GM19035 (cell line): ENCODE measurements at regions not wholly inside any gene's neighbourhood (a gene's known extent, or its start where the extent isn't known, plus 50 kb on each side); places are given as distances from the start of the nearest gene placed in this dataset.

ENCODE experiments used
- ATAC-seq: cut with Tn5 transposase; IDR thresholded peaks from one replicate; pipeline ENCODE4 v1.9.1; 2021; ENCODE audit not compliant: unreplicated experiment

DNA sequence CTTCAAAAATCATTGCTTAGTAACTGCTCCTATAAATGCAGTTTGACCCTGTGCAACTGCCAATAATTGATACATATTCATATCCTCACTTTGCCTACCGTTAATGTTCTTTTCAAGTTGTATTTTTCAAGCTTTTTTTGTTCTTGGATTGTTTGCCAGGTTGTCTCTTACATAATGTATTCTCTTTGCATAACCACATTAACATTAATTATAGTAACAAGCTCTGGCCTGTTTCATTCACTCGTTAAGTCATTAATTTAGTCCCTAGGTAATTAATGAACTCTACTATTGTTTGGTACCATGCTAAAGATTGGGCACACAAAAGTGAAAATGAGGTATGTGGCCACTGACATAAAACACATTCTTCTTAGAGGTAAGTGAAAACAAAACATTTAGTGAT is 1338.8 kb downstream of the NSUN3 start:
- no peak for ATAC-seq

DNA sequence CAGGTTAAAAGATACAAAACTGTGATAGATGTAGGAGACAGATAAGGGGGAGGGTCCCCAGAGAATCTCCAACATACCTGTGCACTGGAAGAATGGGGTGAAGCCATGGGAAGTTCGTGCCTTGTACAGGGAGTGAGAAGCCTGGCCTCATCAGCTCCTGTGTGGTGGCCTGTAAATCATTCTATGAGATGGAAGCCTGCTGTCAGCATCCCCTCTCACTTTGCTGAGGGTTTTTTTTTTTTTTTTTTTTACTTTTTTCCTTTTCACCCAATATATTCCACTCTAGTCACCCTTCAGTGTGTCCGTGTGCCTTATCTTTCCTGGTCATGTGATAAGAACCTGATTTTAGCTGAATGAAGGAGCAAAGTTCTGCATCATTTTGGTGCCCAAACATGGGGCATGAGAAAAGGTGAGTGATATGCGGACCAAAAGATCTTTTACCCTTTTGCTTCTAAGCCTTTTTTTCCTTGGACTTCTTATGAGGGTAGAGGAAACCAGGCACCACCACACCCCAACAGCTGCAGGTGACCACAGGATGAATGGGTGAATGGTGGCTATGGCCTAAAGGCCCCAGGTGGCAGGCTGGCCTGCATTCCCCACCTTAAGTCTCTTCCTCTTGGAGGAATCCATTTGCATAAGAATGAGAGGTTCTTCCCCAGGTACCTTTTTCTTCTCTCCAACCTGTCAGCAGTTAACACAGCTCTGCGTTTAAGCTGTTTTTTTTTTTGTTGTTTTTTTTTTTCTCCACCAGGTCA is 1345.0 kb downstream of the NSUN3 start:
- no peak for ATAC-seq

DNA sequence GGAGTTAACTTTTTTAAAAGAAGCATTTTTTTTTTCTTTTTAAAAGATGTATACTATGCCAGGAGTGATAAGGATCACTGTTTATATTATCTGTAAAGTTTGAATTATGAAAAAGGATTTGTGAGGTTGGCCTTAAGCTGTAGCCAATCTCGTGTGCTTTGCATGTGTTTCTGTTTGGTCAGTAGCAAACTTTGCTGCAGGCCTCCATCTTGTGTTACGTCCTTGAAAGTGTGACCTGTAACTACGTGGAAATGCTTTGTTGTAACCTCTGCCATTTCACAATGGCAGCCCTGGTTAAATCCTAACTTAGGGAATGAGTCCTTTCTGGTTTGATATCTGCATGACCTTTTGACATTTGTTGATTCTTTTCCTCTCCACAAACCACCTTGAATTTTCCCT is 1345.6 kb downstream of the NSUN3 start:
- ATAC-seq, result no peak

DNA sequence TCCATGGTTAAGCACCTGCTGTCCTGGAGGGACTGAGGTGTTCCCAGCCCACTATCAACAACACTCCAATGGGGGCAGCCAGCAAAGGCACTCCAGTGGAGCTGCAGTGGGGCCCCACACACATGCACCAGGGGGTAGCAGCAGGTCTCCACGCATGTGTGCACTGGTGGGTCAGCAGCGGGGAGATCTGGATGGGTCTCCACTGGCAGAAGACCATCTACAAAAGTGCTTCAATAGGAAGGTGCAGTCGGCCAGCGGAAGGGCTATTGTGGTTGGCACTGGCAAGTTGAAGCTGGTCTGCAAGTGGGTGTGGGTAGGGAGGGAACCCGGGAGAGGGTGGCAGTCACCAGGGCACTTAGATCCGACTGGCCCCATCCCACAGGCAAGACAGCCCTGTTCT is 1355.4 kb downstream of the NSUN3 start:
- ATAC-seq, result no peak

DNA sequence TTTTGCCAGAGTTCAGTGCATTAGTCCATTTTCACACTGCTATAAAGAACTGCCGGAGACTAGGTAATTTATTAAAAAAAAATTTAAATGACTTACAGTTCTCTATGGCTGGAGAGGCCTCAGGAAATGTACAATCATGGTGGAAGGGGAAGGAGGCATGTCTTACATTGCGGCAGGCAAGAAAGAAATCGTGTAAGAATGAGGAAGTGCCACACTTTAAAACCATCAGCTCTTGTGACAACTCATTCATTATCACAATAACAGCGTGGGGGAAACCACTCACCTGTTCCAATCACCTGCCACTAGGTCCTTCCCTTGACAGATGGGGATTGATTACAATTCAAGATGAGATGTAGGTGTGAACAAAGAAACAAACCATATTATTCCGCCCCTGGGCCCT is 1361.4 kb downstream of the NSUN3 start:
- ATAC-seq, result no peak

DNA sequence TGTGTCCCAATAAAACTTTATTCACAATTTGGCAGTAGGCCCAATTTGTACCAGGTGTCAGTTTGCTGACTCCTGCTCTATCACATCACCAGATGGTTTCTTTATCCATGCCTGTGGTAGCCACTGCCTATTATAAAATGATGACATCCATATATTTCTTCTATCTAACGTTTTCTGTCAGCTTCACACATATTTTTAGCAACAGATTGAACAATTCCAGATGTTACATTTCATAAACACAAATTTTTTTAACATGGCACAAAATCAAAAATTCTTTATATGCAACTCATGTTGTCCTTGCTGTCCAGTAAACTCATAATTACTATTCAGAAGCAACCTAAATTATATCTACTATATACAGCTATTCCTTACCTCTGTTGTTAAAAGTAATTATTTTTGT is 1371.6 kb downstream of the NSUN3 start:
- no peak for ATAC-seq

DNA sequence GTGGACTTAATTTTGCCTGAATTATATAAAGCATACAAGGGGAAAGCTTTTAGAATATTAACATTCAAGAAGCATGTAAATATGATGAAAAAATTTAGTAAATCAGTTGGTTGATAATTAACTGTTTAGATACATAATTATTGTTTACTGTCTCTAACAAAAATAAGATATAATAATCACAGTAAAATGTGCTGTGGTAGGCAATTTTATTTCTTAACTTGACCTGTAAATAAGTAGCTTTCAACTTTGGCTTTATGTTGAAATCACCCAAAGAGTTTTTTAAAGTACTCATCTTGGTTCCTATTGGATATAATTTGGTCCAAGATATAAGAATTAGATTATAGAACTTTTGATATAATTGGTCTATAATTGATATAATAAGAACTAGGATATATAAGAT is 1374.5 kb downstream of the NSUN3 start:
- no peak for ATAC-seq

DNA sequence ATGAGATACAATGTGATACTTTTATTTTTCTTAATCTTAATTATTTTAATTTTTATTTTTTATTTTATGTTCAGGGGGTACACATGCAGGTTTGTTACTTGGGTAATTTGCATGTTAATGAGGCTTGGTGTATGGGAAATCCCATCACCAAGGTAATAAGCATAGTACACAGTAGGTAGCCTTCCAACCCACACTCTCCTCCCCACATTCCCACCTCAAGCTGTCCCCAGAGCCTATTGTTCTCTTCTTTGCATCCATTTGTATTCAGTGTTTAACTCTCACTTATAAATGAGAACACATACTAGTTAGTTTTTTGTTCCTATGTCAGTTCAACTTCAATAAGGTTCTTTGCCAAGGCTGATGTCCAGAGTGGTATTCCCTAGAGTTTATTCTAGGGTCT is 1375.4 kb downstream of the NSUN3 start:
- no peak for ATAC-seq

DNA sequence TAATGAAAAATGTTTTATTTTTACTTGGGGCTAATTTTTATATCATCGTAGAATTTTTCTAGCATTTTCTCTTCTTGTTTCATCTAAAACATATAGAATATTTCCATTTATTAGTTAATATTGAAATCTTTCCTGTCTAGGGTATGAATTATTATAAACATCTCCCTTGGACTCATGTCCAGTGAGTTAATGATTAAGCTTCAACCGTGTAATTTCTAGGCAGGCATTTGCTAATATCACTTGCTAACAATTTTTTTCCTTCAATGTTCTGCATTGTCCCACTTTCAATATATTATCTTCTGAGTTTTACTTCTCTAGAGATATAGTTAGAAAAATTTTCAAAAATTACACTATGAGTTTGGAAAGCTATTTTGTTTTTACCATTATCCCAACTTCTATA is 1371.6 kb upstream of the EPHA6 start:
- no peak for ATAC-seq

DNA sequence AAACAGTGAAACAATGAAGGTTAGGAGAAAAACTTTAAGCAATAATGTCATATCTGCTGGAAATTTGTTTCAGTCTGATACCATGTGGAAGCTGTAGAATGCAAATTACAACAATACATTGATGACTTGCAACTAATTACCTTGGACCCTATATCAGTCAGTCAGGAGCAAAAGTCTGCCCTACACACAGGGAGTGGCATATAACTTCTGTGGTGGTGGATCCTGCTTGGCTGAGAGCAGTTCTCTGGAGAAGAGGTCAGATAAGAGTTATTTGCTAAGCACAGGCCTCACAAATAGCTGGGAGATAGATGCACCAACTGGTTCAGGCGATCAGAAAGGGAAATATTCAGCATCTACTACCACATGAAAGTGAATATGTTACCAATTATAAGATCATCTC is 1364.6 kb upstream of the EPHA6 start:
- ATAC-seq, result no peak

DNA sequence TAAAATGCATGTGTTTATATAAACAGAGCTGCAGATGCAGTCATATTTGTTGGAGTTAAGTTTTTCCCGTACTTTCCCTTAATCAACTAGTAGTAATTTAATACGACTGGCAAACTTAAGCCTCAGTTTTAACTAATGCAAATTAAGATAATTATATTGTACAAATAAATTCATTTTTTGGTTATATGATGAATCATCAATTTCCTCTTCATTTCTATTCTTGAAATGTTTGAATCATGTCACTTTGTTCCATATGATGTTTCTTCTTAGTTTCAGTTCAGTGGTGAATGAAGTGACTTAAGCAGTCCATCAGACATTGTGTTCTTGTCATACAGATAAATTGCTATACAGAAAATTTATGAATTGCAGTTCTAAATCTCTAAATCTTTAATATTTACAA is 1361.2 kb upstream of the EPHA6 start:
- no peak for ATAC-seq

DNA sequence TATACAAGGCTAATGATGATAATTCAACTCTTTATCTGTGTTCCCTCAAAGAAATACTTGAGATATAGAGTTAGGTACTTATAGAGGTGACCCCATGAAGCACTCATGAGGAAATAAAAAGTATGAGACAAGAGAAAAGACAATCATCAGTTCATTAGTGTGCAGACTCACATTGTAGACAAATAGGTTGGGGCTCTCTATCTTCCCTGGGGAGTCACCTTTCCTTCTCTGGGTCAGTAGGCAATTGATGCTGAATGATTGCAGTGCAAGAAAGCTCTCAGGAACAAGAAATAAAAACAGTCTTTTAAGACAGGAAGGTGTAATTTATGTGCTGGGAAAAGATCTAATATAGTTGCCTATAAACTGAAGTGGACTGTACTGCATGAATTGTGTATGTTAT is 1357.6 kb upstream of the EPHA6 start:
- no peak for ATAC-seq

DNA sequence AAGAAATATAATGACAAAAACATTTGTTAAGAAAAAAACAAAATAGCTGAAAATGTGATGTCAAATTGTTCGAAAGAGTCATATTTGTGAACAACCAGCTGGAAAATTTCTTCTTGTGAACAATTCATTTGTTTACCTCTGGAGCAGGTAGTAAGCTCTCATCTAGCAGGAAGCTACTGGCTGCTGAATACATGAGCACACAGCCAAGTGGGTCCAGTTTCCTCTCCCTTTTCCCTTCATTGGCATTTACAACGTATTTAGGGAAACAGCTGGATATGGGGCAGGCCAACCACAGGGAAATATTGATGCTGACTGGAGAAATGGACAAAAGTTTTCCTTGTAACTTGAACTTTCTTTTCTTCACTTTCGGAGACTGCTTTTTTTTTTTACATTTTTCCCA is 1354.7 kb upstream of the EPHA6 start:
- ATAC-seq, result no peak

DNA sequence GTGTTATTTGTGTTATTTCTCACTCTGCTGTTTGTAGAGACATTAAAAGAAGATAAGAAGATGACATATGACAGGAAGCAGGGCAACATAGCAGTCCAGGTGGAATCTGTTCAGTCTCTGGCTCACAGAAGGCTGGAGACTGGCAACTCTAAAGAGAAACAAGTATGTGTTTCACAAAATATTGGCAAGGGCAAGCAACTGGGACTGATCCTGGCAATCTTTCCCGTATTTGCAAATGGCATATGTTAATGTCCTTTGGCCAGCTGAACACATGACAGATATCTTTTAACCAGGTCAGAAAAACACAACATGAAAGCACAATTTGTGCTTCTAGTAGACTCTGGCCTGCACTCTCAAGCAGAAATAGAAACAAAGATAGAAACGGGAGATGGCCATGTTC is 1354.1 kb upstream of the EPHA6 start:
- ATAC-seq, result no peak

DNA sequence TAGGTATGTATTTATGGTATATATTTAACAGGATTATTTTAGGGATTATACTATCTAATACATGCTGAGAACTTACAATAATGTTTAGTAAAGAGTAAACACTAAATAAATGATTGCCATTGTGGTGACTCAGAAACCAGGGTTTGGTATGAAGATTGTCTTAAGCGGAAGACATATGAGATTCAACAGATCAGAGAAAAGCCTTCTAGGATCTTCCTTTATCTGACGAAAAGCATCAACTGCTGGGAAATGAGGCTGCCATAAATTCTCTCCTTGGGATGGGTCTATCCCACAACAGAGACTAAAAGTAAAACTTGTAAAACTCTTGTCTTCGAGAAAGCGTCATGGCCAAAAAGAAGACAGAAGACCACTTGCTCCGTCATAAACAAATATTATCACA is 1352.2 kb upstream of the EPHA6 start:
- ATAC-seq, result no peak

DNA sequence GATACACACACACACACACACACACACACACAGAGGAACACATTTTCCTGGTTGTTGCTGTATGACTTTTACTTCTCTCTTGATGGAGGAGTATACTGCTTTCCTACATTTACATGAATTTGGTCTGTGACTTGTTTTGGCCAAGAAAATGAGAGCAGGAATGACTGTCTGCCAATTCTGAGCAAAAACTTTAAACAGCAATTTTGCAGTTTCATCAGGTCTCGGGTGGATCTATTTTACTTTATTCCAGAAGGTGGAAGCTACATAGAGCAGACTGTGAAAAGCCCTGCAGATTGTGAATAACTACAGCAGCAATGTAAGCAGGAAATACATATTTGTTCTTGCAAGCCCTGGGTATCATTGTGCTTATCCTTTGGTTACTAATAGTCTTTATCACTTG is 1350.0 kb upstream of the EPHA6 start:
- ATAC-seq, result no peak

DNA sequence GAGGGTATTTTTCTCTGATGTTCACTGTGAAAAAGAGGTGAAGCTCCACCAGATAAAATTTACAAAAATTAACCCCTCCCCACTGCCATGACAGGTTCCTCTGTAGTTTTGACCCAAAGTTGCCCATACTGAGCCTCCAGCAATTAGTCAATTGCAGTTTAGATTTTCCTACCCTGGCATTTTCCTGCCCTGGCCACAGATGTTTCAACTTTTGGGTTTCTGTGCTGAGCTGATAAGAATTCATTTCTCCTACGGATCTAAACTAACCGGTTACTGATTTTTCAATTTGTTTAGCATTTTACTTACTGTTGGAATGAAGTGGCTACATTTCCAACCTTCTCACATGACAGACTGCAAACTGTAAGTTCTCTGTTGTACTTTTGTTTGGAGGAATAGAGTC is 1346.1 kb upstream of the EPHA6 start:
- ATAC-seq, result no peak

DNA sequence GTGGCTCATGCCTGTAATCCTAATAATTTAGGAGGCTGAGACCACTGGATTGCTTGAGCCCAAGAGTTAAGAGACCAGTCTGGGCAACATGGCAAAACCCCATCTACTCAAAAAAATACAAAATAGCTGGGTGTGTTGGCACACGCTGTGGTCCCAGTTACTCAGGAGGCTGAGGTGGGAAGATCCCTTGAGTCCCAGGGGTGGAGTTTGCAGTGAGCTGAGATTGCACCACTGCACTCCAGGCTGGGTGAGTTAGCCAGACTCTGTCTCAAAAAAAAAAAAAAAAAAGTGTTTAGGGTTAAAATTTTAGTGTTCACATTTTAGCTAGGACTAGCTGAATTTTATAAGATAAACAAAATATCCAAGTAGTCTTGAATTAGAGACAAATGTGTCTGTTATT is 1340.1 kb upstream of the EPHA6 start:
- no peak for ATAC-seq

DNA sequence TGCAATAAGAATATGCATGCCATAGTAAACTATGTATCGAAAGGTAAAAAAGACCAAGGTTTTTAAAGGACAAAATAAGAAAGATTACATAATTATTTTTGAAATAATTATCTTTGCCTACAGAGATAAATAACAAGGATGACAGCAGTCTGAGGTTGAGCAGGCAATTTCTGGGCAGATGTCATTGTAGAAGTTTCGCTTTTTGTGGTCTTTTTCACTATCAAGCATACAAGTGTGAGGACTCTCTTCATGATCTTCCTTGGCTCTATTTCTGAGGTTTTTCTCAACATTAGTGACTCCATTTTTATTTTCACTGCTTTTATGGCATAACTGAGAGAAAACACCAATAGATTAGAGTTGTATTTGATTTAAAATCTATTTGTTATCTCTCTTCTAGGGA is 1337.9 kb upstream of the EPHA6 start:
- no peak for ATAC-seq

DNA sequence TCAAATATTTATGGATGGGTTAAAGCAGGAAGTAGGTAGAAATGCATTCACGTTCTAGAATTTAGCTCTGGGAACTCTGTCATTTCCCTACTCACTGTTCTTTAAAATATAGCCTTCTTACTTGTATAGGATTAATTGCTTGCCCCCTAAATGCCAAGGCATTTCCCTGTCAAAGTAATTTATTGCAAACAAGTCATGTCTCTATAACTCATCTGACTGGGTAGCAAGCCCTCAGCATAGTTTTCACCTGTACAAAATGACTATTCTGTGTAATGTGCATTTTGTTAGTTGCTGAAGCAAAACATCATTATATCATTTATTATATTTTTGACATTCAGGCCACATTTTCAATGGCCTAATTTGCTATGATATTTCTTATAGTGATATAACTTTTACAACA is 1308.2 kb upstream of the EPHA6 start:
- no peak for ATAC-seq

DNA sequence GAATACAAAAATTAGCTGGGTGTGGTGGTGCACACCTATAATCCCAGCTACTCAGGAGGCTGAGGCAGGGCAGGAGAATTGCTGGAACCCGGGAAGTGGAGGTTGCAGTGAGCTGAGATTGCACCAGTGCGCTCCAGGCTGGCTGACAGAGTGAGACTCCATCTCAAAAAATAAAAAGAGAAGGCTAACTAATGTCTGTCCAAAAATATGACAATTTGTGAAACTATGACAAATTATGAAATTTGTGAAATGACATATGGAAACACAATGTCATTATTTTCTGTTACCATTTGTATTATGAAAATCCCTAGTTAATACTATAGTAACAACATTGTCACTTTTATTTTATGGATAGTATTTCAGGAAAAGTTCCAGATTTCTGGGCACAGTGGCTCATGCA is 1306.3 kb upstream of the EPHA6 start:
- no peak for ATAC-seq

DNA sequence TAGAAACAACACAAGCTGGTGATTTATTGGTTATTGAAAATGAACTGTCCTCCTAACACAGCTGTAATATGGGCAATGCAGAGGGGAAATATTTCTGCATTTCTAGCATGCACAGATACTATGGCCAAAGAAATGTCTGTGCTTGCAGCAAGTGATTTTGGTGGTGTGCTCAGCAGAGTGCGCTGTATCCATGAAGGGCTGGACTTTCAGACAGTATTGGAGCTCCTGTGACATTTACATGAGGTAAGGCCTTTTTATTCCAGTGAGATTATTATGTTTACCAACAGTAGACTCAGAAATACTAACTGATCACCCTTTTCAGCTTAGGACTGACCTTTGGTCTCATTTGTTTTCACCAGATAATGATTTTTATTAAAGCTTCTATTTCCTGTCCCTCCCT is 1302.6 kb upstream of the EPHA6 start:
- ATAC-seq, result no peak

DNA sequence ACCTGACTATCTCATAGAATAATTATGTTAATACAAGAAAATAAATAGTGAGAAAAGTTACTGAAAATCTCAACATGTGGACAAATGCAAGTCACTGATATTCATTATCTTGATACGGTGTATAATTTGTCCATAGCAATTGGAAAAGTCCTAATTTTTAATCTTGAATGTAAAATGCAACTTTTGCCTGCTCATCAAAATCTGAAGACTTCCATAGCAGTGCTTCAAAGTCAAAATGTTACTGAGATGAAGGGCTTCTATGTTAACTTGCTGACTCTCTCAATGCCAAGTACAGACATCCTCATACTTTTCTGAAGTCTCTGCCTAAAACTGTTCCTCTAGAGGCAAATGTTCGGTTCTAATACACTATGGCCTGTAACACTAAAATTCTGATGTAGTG is 1300.1 kb upstream of the EPHA6 start:
- ATAC-seq, result no peak

DNA sequence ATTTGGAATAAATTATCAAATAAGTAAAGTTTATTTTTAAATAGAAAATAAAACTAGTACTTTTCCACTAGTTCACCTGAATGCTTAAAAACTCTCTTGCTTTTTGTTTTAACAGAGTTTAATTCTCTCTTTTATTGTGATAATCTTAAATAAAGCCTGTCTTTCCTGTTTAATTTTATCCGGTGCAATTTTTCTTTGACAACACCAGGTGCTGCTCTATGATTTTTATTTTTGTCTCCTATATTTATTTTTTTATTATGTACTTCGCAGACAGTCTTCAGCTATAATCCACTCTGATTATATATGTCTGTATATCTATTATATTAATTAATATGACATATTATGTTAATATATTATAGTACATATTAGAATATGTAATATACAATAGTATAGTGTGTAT is 1293.0 kb upstream of the EPHA6 start:
- ATAC-seq, result no peak
